Right lobe of liver (tissue), 6 donors: ENCODE measurements at regions not wholly inside any gene's neighbourhood (a gene's known extent, or its start where the extent isn't known, plus 50 kb on each side); places are given as distances from the start of the nearest gene placed in this dataset.

ENCODE experiments used
- ATAC-seq, 4 donors: fragments of 200-7000 bp; cut with Tn5 transposase; one replicate each; pipeline ENCODE4 v1.9.1; 2020; ENCODE audit warnings: mild to moderate bottlenecking in 4 of 4, moderate library complexity in 4 of 4
- DNase-seq, 3 donors: peaks; one replicate each; pipeline ENCODE4 v3.0.0-alpha.2; 2020
- H3K27ac ChIP-seq, 3 donors: fragments of 200-600 bp; one replicate each; pipeline ENCODE4 v1.8.0; 2022
- H3K27me3 ChIP-seq, 2 donors: fragments of 200-600 bp; one replicate each; pipeline ENCODE4 v1.8.0; 2022
- H3K36me3 ChIP-seq, 4 donors: fragments of 200-600 bp; sonication (generic) in 1 of 4; one replicate each; pipeline versions ENCODE4 v1.5.1 to v1.8.0; 2017 to 2022; ENCODE audit warnings: control low read depth in 1 of 4
- H3K4me1 ChIP-seq, 4 donors: fragments of 200-600 bp; sonication (generic) in 1 of 4; one replicate each; pipeline versions ENCODE4 v1.5.1 to v1.8.0; 2017 to 2022; ENCODE audit warnings: control low read depth in 1 of 4
- H3K4me3 ChIP-seq, 3 donors: fragments of 200-600 bp; one replicate each; pipeline ENCODE4 v1.8.0; 2022
- H3K9me3 ChIP-seq, 4 donors: fragments of 200-600 bp; sonication (generic) in 1 of 4; one replicate each; pipeline versions ENCODE4 v1.5.1 to v1.8.0; 2017 to 2022; ENCODE audit warnings: control low read depth in 1 of 4
- POLR2A ChIP-seq: fragments of 450-650 bp; IDR thresholded peaks from one replicate; pipeline ENCODE4 v1.6.1; 2017; ENCODE audit warnings: antibody characterized with exemption, mild to moderate bottlenecking
- WGBS: methylation state at CpG from one replicate; pipeline ENCODE4 v1.1.6; 2018; ENCODE audit warnings: low coverage, low lambda C conversion rate; ENCODE audit not compliant: insufficient coverage; ENCODE audit errors: missing lambda C conversion rate; 5-methylcytosine and 5-hydroxymethylcytosine counted together
- intact Hi-C, 2 donors: fragments of 100-400 bp; cut with DNase I; formaldehyde crosslinking; loops; one replicate each; pipeline versions ENCODE4 v1.11.2 to v1.14.1; 2022
- TF ChIP-seq, protein P1 (sequence below), 4 donors: fragments of 200-600 bp in 3 of 4; fragments of 450-650 bp in 1 of 4; IDR thresholded peaks; one replicate each; pipeline versions ENCODE4 v1.5.1 to v1.8.0; 2016 to 2022; ENCODE audit warnings: antibody characterized with exemption in 4 of 4, mild to moderate bottlenecking in 2 of 4
- donor health status: DM: no; HTN: yes; CAD: no.
- donor health status: DM: no; HTN: no; CAD: no.
- donor health status: DM: no; HTN: no; CAD: no.
- donor health status: DM: no; HTN: yes; CAD: no.
- donor health status: DM: no; HTN: yes; CAD: no.

DNA sequence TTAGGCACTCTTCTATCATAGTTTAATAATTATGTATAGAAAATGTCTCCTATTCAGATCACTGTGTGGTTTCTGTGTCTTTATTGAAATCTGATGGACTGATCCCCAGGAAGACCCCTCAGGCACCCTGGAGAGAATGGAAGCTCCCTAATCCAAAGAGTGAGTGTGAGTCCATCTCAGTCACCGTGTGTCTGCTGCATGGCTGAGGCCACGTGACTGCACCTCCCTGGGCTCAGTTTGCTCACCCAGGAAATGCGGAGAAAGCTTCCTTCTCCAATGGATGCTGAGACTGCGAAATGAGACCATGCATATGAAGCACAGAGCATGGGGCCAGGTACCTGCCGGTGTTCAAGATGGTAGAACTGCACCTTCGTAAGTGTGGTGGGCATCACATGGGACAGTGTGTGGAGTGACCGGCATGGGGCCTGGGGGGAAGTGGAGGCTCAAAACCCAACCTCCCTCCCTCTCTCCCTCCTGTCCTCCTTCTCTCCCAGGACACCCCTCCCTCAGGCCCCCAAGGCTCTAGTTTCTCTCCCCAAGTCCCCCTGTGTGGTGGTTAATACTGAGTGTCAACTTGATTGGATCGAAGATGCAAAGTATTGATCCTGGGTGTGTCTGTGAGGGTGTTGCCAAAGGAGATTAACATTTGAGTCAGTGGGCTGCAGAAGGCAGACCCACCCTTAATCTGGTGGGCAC lies 557.5 kb downstream of the PTPRU start:
- Histone ChIP-seq H3K27me3 (no peaks in the 10 kb centered on the region), H3K9me3 (no peaks in the 10 kb centered on the region), H3K27ac (no peak overlapping the region), H3K4me1 (no peaks in the 10 kb centered on the region), H3K4me3 (no peak overlapping the region), H3K36me3 (no peaks in the 10 kb centered on the region)
- no peak for TF ChIP-seq POLR2A
- TF ChIP-seq, protein P1, sequence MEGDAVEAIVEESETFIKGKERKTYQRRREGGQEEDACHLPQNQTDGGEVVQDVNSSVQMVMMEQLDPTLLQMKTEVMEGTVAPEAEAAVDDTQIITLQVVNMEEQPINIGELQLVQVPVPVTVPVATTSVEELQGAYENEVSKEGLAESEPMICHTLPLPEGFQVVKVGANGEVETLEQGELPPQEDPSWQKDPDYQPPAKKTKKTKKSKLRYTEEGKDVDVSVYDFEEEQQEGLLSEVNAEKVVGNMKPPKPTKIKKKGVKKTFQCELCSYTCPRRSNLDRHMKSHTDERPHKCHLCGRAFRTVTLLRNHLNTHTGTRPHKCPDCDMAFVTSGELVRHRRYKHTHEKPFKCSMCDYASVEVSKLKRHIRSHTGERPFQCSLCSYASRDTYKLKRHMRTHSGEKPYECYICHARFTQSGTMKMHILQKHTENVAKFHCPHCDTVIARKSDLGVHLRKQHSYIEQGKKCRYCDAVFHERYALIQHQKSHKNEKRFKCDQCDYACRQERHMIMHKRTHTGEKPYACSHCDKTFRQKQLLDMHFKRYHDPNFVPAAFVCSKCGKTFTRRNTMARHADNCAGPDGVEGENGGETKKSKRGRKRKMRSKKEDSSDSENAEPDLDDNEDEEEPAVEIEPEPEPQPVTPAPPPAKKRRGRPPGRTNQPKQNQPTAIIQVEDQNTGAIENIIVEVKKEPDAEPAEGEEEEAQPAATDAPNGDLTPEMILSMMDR (IDR thresholded peaks at IDR 0.05), result no peak
- DNase-seq (no peak), ATAC-seq (no peak)
- 55% methylated on average over 3 of the region's 8 CpGs for WGBS
- intact Hi-C loops, result no loop called here

DNA sequence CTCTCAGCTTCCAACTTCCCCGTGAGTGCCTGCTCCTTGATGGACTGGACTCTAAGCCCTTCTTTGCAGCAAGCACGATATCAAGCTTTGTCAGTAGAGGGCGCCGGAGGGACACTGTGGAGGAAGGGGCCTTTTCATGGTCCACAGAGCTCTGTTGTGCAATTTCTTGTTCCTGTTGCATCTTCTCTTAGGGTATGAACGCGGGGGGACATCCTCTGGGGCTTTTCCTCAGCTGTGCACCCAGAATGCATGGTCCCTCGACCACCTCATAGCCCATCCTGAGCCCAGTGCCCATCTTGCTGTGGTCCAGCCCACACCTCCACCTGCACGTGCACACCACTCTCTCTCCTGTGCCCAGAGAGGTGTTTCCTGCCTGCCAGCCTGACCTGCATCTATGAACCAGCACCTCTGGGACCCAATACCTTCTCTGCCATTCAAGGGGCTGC lies 556.8 kb downstream of the PTPRU start:
- TF ChIP-seq POLR2A, result no peak
- TF ChIP-seq, protein P1 (IDR thresholded peaks at IDR 0.05), result peak; percentile 64 to 80 (median 73)
- peak; percentile 75 to 83 (median 80) for DNase-seq
- Histone ChIP-seq H3K27me3 (no peaks in the 10 kb centered on the region), H3K4me3 (no peak overlapping the region), H3K36me3 (no peaks in the 10 kb centered on the region), H3K27ac (no peak overlapping the region), H3K4me1 (no peaks in the 10 kb centered on the region), H3K9me3 (no peaks in the 10 kb centered on the region)
- WGBS, result 11% methylated on average over 5 of the region's 8 CpGs
- intact Hi-C loops, result no loop called here
- peak; percentile 86 to 97 (median 94) for ATAC-seq

GRCh38 chr1:29789910-29790247 lies 553.6 kb downstream of the PTPRU start:
- H3K36me3 ChIP-seq, result no peaks in the 10 kb centered on the region
- intact Hi-C loops, result loop anchor here in 1 of 2 donors (10.0 kb wide), 1 partner anchor 915 kb away; no protein-coding TSS in a partner anchor
- TF ChIP-seq, protein P1 (IDR thresholded peaks at IDR 0.05), result no peak
- TF ChIP-seq POLR2A, result no peak
- no peak overlapping the region for H3K27ac ChIP-seq
- ATAC-seq, result no peak
- no peaks in the 10 kb centered on the region for H3K4me1 ChIP-seq
- H3K9me3 ChIP-seq, result no peaks in the 10 kb centered on the region
- WGBS, result 68% methylated on average over 5 of the region's 6 CpGs
- no peaks in the 10 kb centered on the region for H3K27me3 ChIP-seq
- no peak for DNase-seq
- no peak overlapping the region for H3K4me3 ChIP-seq

GRCh38 chr1:29789221-29789909 lies 553.0 kb downstream of the PTPRU start:
- TF ChIP-seq POLR2A, result no peak
- TF ChIP-seq, protein P1 (IDR thresholded peaks at IDR 0.05), result no peak
- no peaks in the 10 kb centered on the region for H3K36me3 ChIP-seq
- DNase-seq (no peak), ATAC-seq (no peak)
- no peaks in the 10 kb centered on the region for H3K27me3 ChIP-seq
- intact Hi-C loops, result loop anchor here in 1 of 2 donors (10.0 kb wide), 1 partner anchor 915 kb away; no protein-coding TSS in a partner anchor
- no peaks in the 10 kb centered on the region for H3K9me3 ChIP-seq
- WGBS, result 19% methylated on average over 3 of the region's 10 CpGs
- H3K4me3 ChIP-seq, result no peak overlapping the region
- H3K4me1 ChIP-seq, result no peaks in the 10 kb centered on the region
- H3K27ac ChIP-seq, result no peak overlapping the region
